Medulla oblongata (tissue), 1 donor: ENCODE measurements at regions not wholly inside any gene's neighbourhood (a gene's known extent, or its start where the extent isn't known, plus 50 kb on each side); places are given as distances from the start of the nearest gene placed in this dataset.

Experiments used
- DNase-seq: peaks from one replicate; pipeline ENCODE4 v3.0.0-alpha.2; 2015; ENCODE audit errors: extremely low spot score

GRCh38 chr15:38176155-38176554, 76.5 kb upstream of the SPRED1 start:
- no peak for DNase-seq

GRCh38 chr15:38176691-38177090, 75.9 kb upstream of the SPRED1 start:
- no peak for DNase-seq

- no peak for DNase-seq
These were observed 69.7 kb upstream of the SPRED1 start for GRCh38 chr15:38182900-38183299.

GRCh38 chr15:38186507-38186906, 66.1 kb upstream of the SPRED1 start:
- no peak for DNase-seq

GRCh38 chr15:38187630-38188313, 64.9 kb upstream of the SPRED1 start:
- DNase-seq: no peak

GRCh38 chr15:38189671-38190295, 62.9 kb upstream of the SPRED1 start:
- DNase-seq: no peak

GRCh38 chr15:38190501-38190900, 62.1 kb upstream of the SPRED1 start:
- no peak for DNase-seq

- DNase-seq: no peak
These were observed 60.1 kb upstream of the SPRED1 start for GRCh38 chr15:38192496-38192895.

- no peak for DNase-seq
These were observed 59.1 kb upstream of the SPRED1 start for GRCh38 chr15:38193496-38193895.

- DNase-seq: no peak
These were observed 57.3 kb upstream of the SPRED1 start for GRCh38 chr15:38195191-38195901.

GRCh38 chr15:38196076-38196475, 56.6 kb upstream of the SPRED1 start:
- DNase-seq: no peak

- DNase-seq: no peak
These were observed 55.1 kb upstream of the SPRED1 start for GRCh38 chr15:38197553-38197952.

GRCh38 chr15:38201714-38202113, 50.9 kb upstream of the SPRED1 start:
- DNase-seq: no peak

- DNase-seq: no peak
These were observed 50.3 kb upstream of the SPRED1 start for GRCh38 chr15:38202361-38202760.
